Adrenal gland (tissue), 9 donors: ENCODE measurements at regions not wholly inside any gene's neighbourhood (a gene's known extent, or its start where the extent isn't known, plus 50 kb on each side); places are given as distances from the start of the nearest gene placed in this dataset.
"Not testable (repeated sequence)": the region's sequence is repeated elsewhere in the genome, so short reads cannot be mapped to it uniquely, and the experiment has no call there.

Source experiments
- DNase-seq, 7 donors: peaks; one replicate each; pipeline ENCODE4 v3.0.0-alpha.2; 2019 to 2020
- H3K27ac ChIP-seq, 5 donors: fragments of 200-600 bp; sonication (generic) in 4 of 5; 1 replicate in 3 of 5; 2 replicates in 2 of 5; pipeline versions ENCODE4 v1.5.1 to v1.8.0; 2016 to 2020; ENCODE audit warnings: mild to moderate bottlenecking in 1 of 5
- H3K27me3 ChIP-seq: fragments of 200-600 bp; 2 replicates; pipeline ENCODE4 v1.8.0; 2021
- H3K36me3 ChIP-seq, 2 donors: fragments of 200-600 bp; replicated peaks in 1 of 2; 1 replicate in 1 of 2; 2 replicates in 1 of 2; pipeline versions ENCODE4 v1.5.1 to v1.8.0; 2018 to 2022
- H3K4me1 ChIP-seq, 2 donors: fragments of 200-600 bp; replicated peaks in 1 of 2; 1 replicate in 1 of 2; 2 replicates in 1 of 2; pipeline versions ENCODE4 v1.5.1 to v1.8.0; 2018 to 2021
- H3K4me3 ChIP-seq, 4 donors: fragments of 200-600 bp; sonication (generic) in 3 of 4; one replicate each; pipeline ENCODE4 v1.5.1; 2016 to 2018
- H3K9me3 ChIP-seq, 3 donors: fragments of 200-600 bp; sonication (generic) in 1 of 3; replicated peaks in 1 of 3; 1 replicate in 2 of 3; 2 replicates in 1 of 3; pipeline versions ENCODE4 v1.5.1 to v1.8.0; 2016 to 2021
- CTCF ChIP-seq, 6 experiments: fragments of 450-650 bp in 4 of 6; fragments of 200-600 bp in 2 of 6; sonication (generic) in 1 of 6; IDR thresholded peaks; 1 replicate in 5 of 6; 2 replicates in 1 of 6; pipeline versions ENCODE4 v1.5.1 to v1.8.0; 2016 to 2021; ENCODE audit warnings: antibody characterized with exemption in 6 of 6, mild to moderate bottlenecking in 2 of 6, moderate library complexity in 1 of 6
- POLR2A ChIP-seq, 2 donors: fragments of 450-650 bp; IDR thresholded peaks; one replicate each; pipeline ENCODE4 v1.6.1; 2017; ENCODE audit warnings: antibody characterized with exemption in 2 of 2, mild to moderate bottlenecking in 2 of 2, moderate library complexity in 1 of 2
- WGBS, 4 donors: extraction: QIAGEN DNeasy Blood & Tissue Kit in 2 of 4; methylation state at CpG; one replicate each; pipeline versions ENCODE4 v1.1.5 to v1.1.7; 2013 to 2017; 5-methylcytosine and 5-hydroxymethylcytosine counted together
- intact Hi-C, 2 donors: fragments of 100-400 bp; cut with DNase I; formaldehyde crosslinking; loops; one replicate each; pipeline versions ENCODE4 v1.14.1 to v1.15.0; 2022 to 2023
- donor health status: healthy with polysubstance abuse.
- donor health status: Bipolar disorder and iron deficiency.
- donor health status: DM: yes; HTN: yes; CAD: no.
- donor health status: DM: no; HTN: no; CAD: no.
- donor health status: DM: no; HTN: no; CAD: no.

GRCh38 chr3:26312816-26313215 lies 309.8 kb upstream of the LRRC3B start:
- TF ChIP-seq POLR2A (IDR thresholded peaks at IDR 0.05): no peak
- no peak for TF ChIP-seq CTCF (IDR thresholded peaks at IDR 0.05)
- Histone ChIP-seq H3K36me3 (no peaks in the 10 kb centered on the region), H3K4me3 (no peak overlapping the region), H3K4me1 (no peaks in the 10 kb centered on the region), H3K9me3 (no peaks in the 10 kb centered on the region), H3K27ac (no peak overlapping the region), H3K27me3 (no peaks in the 10 kb centered on the region)
- WGBS, 4 donors: 82 to 94% (median 85%) methylated on average over 5 of the region's 5 CpGs
- intact Hi-C loops: no loop called here
- no peak for DNase-seq

GRCh38 chr3:26316472-26316871 lies 306.1 kb upstream of the LRRC3B start:
- no peak for DNase-seq
- Histone ChIP-seq H3K9me3 (no peaks in the 10 kb centered on the region), H3K36me3 (no peaks in the 10 kb centered on the region), H3K4me3 (no peak overlapping the region), H3K27ac (no peak overlapping the region), H3K27me3 (no peaks in the 10 kb centered on the region), H3K4me1 (no peaks in the 10 kb centered on the region)
- TF ChIP-seq POLR2A (IDR thresholded peaks at IDR 0.05) (no peak), CTCF (IDR thresholded peaks at IDR 0.05) (no peak)
- intact Hi-C loops: no loop called here

- 61 to 71% (median 63%) methylated on average over 1 to 6 of the region's 6 CpGs for WGBS, 4 donors
- H3K36me3 ChIP-seq, H3K9me3 ChIP-seq, H3K27me3 ChIP-seq, H3K4me1 ChIP-seq, DNase-seq, intact Hi-C loops, H3K27ac ChIP-seq, H3K4me3 ChIP-seq: not testable (repeated sequence)
Observed at GRCh38 chr3:26323741-26324140, 298.8 kb upstream of the LRRC3B start.

- Histone ChIP-seq H3K4me3 (no peak overlapping the region), H3K27me3 (no peaks in the 10 kb centered on the region), H3K27ac (no peak overlapping the region), H3K36me3 (no peaks in the 10 kb centered on the region), H3K9me3 (no peaks in the 10 kb centered on the region), H3K4me1 (no peaks in the 10 kb centered on the region)
- DNase-seq: no peak
- 61 to 75% (median 68%) methylated on average over 2 to 3 of the region's 3 CpGs for WGBS, 4 donors
- intact Hi-C loops: no loop called here
- TF ChIP-seq CTCF (IDR thresholded peaks at IDR 0.05): no peak
- no peak for TF ChIP-seq POLR2A (IDR thresholded peaks at IDR 0.05)
Observed at GRCh38 chr3:26340001-26340400, 282.6 kb upstream of the LRRC3B start.

- no peak overlapping the region for H3K27ac ChIP-seq
- TF ChIP-seq POLR2A (IDR thresholded peaks at IDR 0.05): no peak
- no peak for TF ChIP-seq CTCF (IDR thresholded peaks at IDR 0.05)
- H3K27me3 ChIP-seq: no peaks in the 10 kb centered on the region
- H3K4me1 ChIP-seq: no peaks in the 10 kb centered on the region
- H3K4me3 ChIP-seq: no peak overlapping the region
- DNase-seq: no peak
- intact Hi-C loops: no loop called here
- 30 to 48% (median 35%) methylated on average over 1 of the region's 1 CpG for whole genome bisulfite sequencing, 4 donors
- no peaks in the 10 kb centered on the region for H3K36me3 ChIP-seq
- H3K9me3 ChIP-seq: no peaks in the 10 kb centered on the region
Observed at GRCh38 chr3:26343647-26344046, 278.9 kb upstream of the LRRC3B start.
